Keratinocyte (primary cell): ENCODE measurements at regions not wholly inside any gene's neighbourhood (a gene's known extent, or its start where the extent isn't known, plus 50 kb on each side); places are given as distances from the start of the nearest gene placed in this dataset.

Experiments used
- DNase-seq: peaks from one replicate; pipeline ENCODE4 v3.0.0-alpha.2; 2011; ENCODE audit warnings: low read depth, missing footprints, low spot score
- FAIRE-seq: peaks from 2 replicates; lab custom pipeline; 2011; peaks lifted over from hg19 to GRCh38; lab: Jason Lieb, UNC
- H2AFZ ChIP-seq: 2 replicates; pipeline ENCODE4 v1.6.0; 2012; ENCODE audit warnings: low read length, control low read depth, inconsistent platforms; ENCODE audit not compliant: control insufficient read depth
- H3K27ac ChIP-seq: 2 replicates; pipeline ENCODE4 v1.5.1; 2011; ENCODE audit warnings: low read length; ENCODE audit not compliant: control insufficient read depth, insufficient read depth
- H3K27me3 ChIP-seq: 3 replicates; pipeline ENCODE4 v1.6.0; 2011; ENCODE audit warnings: low read length; ENCODE audit not compliant: control insufficient read depth, insufficient read depth; ENCODE audit errors: extremely low read depth
- H3K36me3 ChIP-seq, 2 experiments: 2 replicates in 1 of 2; 3 replicates in 1 of 2; pipeline ENCODE4 v1.5.1; 2011; ENCODE audit warnings: low read length in 2 of 2, mild to moderate bottlenecking in 1 of 2; ENCODE audit not compliant: control insufficient read depth in 2 of 2, insufficient read depth in 2 of 2; ENCODE audit errors: extremely low read depth in 1 of 2
- H3K4me1 ChIP-seq: 3 replicates; pipeline ENCODE4 v1.5.1; 2011; ENCODE audit warnings: low read length; ENCODE audit not compliant: control insufficient read depth, insufficient read depth; ENCODE audit errors: extremely low read depth
- H3K4me2 ChIP-seq: 3 replicates; pipeline ENCODE4 v1.6.0; 2011; ENCODE audit warnings: low read depth, low read length; ENCODE audit not compliant: control insufficient read depth, insufficient read depth; ENCODE audit errors: extremely low read depth
- H3K4me3 ChIP-seq, 3 experiments: fragments of 200-600 bp in 1 of 3; sonication (generic) in 1 of 3; 2 replicates in 2 of 3; 3 replicates in 1 of 3; pipeline ENCODE4 v1.5.1; 2011 to 2016; ENCODE audit warnings: low read length in 3 of 3, mild to moderate bottlenecking in 3 of 3, control low read depth in 2 of 3, inconsistent platforms in 1 of 3, low read depth in 1 of 3, mixed read lengths in 1 of 3, mixed run types in 1 of 3, moderate library complexity in 1 of 3; ENCODE audit not compliant: control insufficient read depth in 2 of 3, insufficient read depth in 2 of 3; ENCODE audit errors: extremely low read depth in 1 of 3
- H3K79me2 ChIP-seq: 2 replicates; pipeline ENCODE4 v1.6.0; 2012; ENCODE audit warnings: low read length; ENCODE audit not compliant: control insufficient read depth, insufficient read depth
- H3K9ac ChIP-seq: 3 replicates; pipeline ENCODE4 v1.6.0; 2011; ENCODE audit warnings: low read length; ENCODE audit not compliant: control insufficient read depth, insufficient read depth; ENCODE audit errors: extremely low read depth
- H3K9me1 ChIP-seq: 3 replicates; pipeline ENCODE4 v1.6.0; 2011; ENCODE audit warnings: low read length; ENCODE audit not compliant: control insufficient read depth, insufficient read depth; ENCODE audit errors: extremely low read depth
- H3K9me3 ChIP-seq: 2 replicates; pipeline ENCODE4 v1.5.1; 2012; ENCODE audit warnings: low read depth, low read length; ENCODE audit not compliant: control insufficient read depth
- H4K20me1 ChIP-seq: 3 replicates; pipeline ENCODE4 v1.6.0; 2011; ENCODE audit warnings: low read length; ENCODE audit not compliant: control insufficient read depth, insufficient read depth; ENCODE audit errors: extremely low read depth
- EZH2 ChIP-seq: IDR thresholded peaks from one replicate; pipeline ENCODE4 v1.6.1; 2012; ENCODE audit warnings: inconsistent platforms, mild to moderate bottlenecking, low read length, moderate library complexity
- dilution Hi-C: fragments of 300-500 bp; cut with MboI; formaldehyde crosslinking; loops from one replicate; pipeline ENCODE4 v1.7.0; 2020; ENCODE audit warnings: low sequenced_read_pairs; ENCODE audit not compliant: extremely low pct_ligation_motif_present
- TF ChIP-seq, protein P1 (sequence below), 3 experiments: IDR thresholded peaks in 1 of 3; conservative IDR thresholded peaks in 1 of 3; optimal IDR thresholded peaks in 1 of 3; 2 replicates in 2 of 3; 3 replicates in 1 of 3; pipeline versions ENCODE3 to v1.5.1; 2011; ENCODE audit warnings: low read length in 3 of 3, mild to moderate bottlenecking in 3 of 3, moderate library complexity in 2 of 3, control low read depth in 1 of 3, inconsistent platforms in 1 of 3; ENCODE audit not compliant: insufficient read depth in 2 of 3; ENCODE audit errors: extremely low read depth in 1 of 3

DNA sequence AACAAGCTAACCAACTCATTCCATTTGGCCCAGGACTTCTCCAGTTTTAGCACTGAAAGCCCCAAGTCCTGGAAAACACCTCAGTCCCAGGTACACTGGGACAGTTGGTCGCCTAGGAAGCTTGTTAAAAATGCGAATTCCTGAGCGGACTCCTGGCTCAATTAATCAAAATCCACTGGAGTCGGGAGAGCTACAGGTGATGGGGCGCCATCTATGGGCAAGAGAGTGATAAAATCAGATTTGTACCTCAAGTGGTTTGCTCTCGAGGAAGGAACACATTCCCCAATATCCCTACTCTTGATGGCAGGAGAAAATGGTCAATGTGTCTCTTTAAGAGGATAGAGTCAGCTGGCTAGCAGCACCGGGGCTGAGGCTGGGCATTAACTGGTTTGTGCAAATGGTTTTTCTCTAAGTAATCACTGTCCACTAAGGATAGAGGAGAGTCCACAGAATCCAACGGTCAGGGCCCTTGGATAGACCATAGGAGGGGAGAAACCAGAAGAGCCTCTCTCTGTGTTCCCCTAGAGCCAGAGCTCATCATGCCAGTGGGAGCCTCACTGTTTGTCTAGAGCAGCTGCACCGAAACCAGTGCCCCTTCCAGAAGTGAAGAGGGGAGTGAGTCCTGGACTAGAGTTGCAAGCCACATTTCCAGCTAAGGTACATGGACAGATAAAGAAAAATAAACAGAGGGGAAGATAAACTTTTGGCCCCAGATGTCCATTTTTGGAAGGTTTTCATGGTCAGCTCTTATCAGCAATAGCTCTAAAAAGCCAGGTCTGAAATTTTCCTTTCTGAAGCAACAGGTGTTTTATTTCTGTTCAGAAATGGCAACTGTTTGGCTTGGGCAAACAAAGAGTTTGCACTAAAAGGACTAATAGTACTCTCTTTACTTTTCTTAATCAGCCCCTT, 148.5 kb downstream of the TENT5C start:
- H3K4me2 ChIP-seq, result peak overlapping the region; percentile 80
- no peaks in the 10 kb centered on the region for H3K36me3 ChIP-seq
- TF ChIP-seq, protein P1, sequence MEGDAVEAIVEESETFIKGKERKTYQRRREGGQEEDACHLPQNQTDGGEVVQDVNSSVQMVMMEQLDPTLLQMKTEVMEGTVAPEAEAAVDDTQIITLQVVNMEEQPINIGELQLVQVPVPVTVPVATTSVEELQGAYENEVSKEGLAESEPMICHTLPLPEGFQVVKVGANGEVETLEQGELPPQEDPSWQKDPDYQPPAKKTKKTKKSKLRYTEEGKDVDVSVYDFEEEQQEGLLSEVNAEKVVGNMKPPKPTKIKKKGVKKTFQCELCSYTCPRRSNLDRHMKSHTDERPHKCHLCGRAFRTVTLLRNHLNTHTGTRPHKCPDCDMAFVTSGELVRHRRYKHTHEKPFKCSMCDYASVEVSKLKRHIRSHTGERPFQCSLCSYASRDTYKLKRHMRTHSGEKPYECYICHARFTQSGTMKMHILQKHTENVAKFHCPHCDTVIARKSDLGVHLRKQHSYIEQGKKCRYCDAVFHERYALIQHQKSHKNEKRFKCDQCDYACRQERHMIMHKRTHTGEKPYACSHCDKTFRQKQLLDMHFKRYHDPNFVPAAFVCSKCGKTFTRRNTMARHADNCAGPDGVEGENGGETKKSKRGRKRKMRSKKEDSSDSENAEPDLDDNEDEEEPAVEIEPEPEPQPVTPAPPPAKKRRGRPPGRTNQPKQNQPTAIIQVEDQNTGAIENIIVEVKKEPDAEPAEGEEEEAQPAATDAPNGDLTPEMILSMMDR (optimal IDR thresholded peaks at IDR 0.05 in 1 of 3, IDR thresholded peaks at IDR 0.05 in 1 of 3, conservative IDR thresholded peaks at IDR 0.05 in 1 of 3; ENCODE audit: extremely low read depth in 1 of 3, insufficient read depth in 2 of 3, low read length in 3 of 3), result peak; percentile 80 to 82 (median 81)
- TF ChIP-seq EZH2, result no peak
- peak overlapping the region in 1 of 3 experiments; percentile 49 for H3K4me3 ChIP-seq
- dilution Hi-C loops, result no loop called here
- H3K27ac ChIP-seq, result no peak overlapping the region
- peaks cover 3% of the 10 kb centered on the region for H3K27me3 ChIP-seq
- H2AFZ ChIP-seq, result peak overlapping the region; percentile 64
- H3K9ac ChIP-seq, result no peak overlapping the region
- DNase-seq (no peak), FAIRE-seq (no peak)
- no peaks in the 10 kb centered on the region for H3K79me2 ChIP-seq
- H3K4me1 ChIP-seq, result peaks cover 14% of the 10 kb centered on the region
- H4K20me1 ChIP-seq, result no peaks in the 10 kb centered on the region
- no peaks in the 10 kb centered on the region for H3K9me3 ChIP-seq
- no peaks in the 10 kb centered on the region for H3K9me1 ChIP-seq

DNA sequence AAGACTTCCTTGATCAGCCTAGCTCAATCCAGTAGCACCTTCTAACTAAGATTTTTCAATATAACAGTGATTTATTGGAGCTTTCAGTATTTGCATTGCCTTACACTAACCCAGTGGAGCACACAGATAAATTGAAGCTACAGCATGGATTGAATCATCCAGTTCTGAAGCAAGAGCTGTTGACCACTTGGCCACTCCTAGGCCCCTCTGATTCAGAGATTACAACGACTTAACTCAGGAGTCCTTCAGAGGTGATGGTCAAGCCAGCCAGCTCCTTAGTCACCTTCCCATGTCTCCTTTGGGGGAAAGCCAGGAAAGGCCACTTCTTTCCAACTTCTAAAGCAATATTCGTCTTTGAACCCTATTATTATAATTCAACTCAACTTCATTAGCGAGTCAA, 151.8 kb downstream of the TENT5C start:
- H3K27ac ChIP-seq, result no peak overlapping the region
- H4K20me1 ChIP-seq, result no peaks in the 10 kb centered on the region
- no peaks in the 10 kb centered on the region for H3K27me3 ChIP-seq
- no peaks in the 10 kb centered on the region for H3K36me3 ChIP-seq
- DNase-seq (no peak), FAIRE-seq (no peak)
- H3K4me2 ChIP-seq, result no peak overlapping the region
- H3K4me3 ChIP-seq, result no peak overlapping the region
- no peaks in the 10 kb centered on the region for H3K9me1 ChIP-seq
- no peaks in the 10 kb centered on the region for H3K9me3 ChIP-seq
- no peak overlapping the region for H2AFZ ChIP-seq
- TF ChIP-seq, protein P1 (optimal IDR thresholded peaks at IDR 0.05 in 1 of 3, IDR thresholded peaks at IDR 0.05 in 1 of 3, conservative IDR thresholded peaks at IDR 0.05 in 1 of 3; ENCODE audit: extremely low read depth in 1 of 3, insufficient read depth in 2 of 3, low read length in 3 of 3), result no peak
- no peaks in the 10 kb centered on the region for H3K79me2 ChIP-seq
- dilution Hi-C loops, result no loop called here
- peaks cover 14% of the 10 kb centered on the region for H3K4me1 ChIP-seq
- H3K9ac ChIP-seq, result no peak overlapping the region
